Loucy (cell line): ENCODE measurements at regions not wholly inside any gene's neighbourhood (a gene's known extent, or its start where the extent isn't known, plus 50 kb on each side); places are given as distances from the start of the nearest gene placed in this dataset.

Experiments used
- CTCF ChIP-seq: fragments of 200-600 bp; sonication (generic); conservative IDR thresholded peaks from 2 replicates; pipeline ENCODE4 v1.5.1; 2014; ENCODE audit warnings: mild to moderate bottlenecking, antibody characterized with exemption, low read length
- EZH2phosphoT487 ChIP-seq: fragments of 200-600 bp; IDR thresholded peaks from 2 replicates; pipeline ENCODE4 v1.6.1; 2018; ENCODE audit warnings: antibody characterized with exemption, mild to moderate bottlenecking, moderate library complexity, borderline replicate concordance

GRCh38 chr5:97498657-97499056, 315.6 kb upstream of the RIOK2 start:
- no peak for TF ChIP-seq CTCF
- TF ChIP-seq EZH2phosphoT487: no peak
